HG03469 (cell line): ENCODE measurements at regions not wholly inside any gene's neighbourhood (a gene's known extent, or its start where the extent isn't known, plus 50 kb on each side); places are given as distances from the start of the nearest gene placed in this dataset.
"Not testable (repeated sequence)": the region's sequence is repeated elsewhere in the genome, so short reads cannot be mapped to it uniquely, and the experiment has no call there.

ENCODE experiments used
- ATAC-seq: cut with Tn5 transposase; IDR thresholded peaks from one replicate; pipeline ENCODE4 v1.9.1; 2021; ENCODE audit warnings: mild to moderate bottlenecking, moderate library complexity, moderate number of reproducible peaks; ENCODE audit not compliant: unreplicated experiment

DNA sequence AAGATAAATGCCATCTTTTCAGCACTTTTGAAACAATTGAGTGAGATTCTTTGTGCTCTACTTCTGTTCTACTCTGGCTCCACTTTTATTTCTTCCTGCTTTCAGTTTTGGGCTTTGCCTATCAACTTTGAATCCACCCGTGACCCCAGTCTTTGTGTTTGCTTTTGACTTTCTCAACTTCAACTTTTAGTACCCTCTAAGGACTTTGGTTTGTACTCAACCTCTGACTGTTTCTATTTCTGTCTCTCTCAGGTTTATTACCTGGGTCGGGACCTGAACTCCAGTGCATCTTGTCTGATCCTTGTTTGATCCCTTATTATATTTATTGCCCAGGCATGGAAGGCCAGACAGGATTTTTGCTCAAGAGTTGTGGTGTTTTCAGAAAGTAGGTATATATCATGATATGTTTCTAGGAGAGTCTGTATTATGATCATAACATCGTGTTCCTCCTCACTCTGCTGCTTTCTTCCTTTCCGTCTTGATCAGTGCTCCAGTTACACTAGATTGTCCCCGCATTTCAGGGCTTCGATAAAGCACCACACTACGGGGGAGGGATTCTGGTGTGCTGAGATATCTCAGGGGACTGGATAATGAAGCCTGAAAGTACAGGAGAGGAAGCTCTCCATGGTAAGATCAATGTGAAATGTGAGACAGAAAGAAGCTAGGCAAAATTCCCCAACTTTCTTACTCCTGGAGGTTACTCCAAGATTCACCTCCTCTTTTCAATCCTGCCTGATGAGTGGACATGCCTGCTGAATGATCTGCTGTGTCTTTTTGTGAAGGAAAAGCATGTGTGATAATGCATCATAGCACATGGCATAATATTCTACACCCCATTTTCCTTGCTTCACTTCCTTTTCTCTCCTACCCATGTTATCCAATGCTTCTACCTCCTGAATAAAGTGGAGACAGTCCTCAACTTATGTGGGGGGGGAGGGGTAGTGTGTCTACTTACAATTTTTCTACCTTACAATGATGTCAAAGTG lies 155.5 kb upstream of the GRIN3A start:
- no peak for ATAC-seq

DNA sequence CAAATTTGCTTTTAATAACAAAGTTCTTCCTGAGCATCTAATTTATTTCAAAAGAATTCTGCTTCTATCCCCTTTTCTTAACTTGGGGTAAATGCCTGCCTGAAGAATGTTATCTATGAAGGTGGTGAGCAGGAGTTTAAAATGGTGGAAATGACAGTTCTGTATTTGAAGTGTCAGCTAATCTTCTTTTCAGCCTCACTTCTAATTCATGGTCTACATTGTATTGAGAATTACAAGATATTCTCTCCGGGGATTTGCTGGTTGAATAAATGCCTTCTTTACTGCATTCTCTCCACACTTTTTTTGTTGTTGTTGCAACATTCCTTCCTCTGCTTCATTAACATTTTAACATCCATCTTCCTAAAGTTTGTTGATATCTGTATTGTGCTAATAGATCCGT lies 143.1 kb upstream of the GRIN3A start:
- no peak for ATAC-seq

DNA sequence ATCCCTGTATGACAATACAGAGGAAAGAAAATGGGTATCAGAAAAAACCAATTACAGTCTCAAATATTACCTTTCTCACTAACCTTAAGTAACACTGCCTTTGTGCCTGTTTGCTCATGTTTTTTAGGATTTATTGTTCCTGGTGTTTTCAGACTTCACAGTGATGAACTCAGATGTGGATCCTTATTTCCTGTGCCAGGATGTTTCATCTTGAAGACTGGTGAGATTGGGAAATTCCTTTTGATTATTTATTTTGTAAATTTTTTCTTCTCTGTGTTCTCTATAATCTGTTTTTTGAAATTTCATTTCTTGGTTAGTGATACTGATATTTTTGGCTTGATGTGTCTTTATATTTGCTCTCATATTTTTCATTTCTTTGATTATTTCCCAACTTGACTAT lies 142.4 kb upstream of the GRIN3A start:
- no peak for ATAC-seq

DNA sequence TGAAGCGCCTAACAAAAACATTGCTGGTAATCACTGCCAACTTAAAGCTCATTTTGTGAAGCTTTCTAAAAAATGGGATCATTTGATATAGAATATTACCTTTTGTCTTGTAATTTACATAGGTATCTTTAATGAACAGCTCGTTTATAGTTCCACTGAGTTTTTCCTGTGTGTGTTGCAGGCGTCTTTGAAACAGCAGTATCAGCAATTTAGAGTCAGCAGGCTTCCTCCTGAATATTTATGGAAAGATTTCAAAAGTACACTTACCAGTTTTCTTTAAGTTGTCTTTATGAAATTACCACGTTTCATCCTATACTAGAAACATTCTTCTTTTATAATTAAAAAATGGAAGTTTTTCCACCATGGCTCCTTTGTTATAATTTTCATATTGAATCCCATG lies 140.3 kb upstream of the GRIN3A start:
- no peak for ATAC-seq

DNA sequence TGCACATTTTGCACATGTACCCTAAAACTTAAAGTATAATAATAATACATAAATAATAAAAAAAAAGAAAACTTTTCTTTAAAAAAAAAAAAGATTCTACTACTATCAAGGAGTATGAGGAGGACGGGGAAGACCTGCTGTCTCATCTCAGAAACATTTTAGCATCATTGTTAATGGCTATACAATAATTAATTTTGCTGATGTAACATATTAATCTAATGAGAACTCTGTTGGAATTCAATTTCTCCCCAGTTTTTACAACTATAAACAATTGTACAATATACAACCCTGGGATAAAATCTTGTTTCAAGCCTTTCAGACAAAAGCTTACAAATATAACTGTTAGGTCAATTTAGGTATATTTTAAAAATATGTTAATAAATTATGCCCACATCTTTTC lies 139.0 kb upstream of the GRIN3A start:
- no peak for ATAC-seq

DNA sequence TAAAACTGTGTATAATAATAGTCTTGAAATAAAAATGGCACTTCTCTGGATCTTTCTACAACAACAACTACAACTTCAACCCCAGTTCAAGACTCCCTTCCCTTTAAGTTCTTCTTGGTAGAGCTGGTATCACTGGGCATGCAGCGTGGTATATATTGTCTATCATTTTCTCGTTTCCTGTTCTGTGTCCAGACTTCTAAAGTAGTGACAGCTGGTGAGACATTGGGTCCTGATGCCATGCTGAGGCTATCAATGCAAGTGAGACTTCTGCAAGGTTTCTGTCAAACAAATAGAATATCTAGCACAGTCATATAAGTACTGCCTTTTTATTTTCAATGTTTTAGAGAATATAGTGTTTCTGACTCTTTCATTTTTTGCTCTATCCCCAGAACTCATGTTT lies 123.0 kb upstream of the GRIN3A start:
- no peak for ATAC-seq

DNA sequence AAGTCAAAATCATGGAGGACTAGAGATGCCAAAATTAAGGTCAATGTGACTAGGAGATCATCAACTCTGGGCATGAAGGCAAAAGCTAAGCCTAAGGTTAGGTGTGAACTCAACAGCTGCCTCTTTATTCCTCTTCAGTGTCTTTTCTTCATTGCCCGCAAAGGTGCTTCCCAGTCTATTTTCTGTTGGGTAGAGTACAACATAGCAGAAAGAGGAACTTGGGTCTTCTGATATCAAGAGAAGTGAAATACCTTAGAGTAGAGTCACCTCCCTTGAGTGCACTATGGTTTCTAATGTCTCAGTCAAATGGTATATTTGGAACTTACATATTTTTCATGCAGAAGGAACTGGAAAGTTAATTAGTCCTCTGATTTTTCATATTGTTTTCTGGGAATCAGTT lies 122.5 kb upstream of the GRIN3A start:
- ATAC-seq = no peak

DNA sequence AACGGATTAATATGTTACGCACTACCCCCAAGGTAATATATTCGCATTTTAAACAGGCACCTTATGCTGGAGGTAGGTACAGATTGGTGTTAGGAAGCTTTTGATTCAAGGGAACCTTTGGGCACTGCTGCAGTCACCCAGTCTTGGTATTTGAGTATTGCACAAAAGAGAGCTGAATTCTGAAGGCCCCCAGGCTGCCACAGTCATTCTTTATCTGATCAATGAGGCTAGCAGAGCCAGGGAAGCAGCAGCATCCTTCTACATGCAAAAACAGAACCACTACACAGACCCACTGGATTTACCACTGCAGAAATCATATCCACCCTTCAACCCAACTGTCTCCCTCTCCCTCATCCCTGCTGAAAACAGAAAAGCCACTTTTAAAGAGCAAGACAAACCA lies 121.2 kb upstream of the GRIN3A start:
- no peak for ATAC-seq

DNA sequence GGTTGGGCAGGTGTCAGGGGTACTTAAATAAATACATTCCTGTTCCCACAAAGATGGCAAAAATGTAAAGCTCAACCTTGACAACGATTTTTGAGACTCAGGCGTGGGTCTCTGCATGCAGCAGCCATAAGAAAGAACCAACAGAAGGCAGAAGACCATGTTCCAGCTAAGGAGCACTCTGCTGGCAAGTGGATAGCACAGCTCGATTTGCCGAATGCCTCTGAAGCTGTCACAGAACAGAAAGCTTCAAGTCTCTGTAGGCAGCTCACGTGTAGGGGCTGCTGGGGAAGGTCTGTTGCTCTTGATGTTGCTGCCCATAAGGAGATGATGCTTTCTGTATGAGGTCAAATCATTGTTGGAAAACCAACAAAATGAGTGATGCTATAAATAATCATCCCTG lies 119.6 kb upstream of the GRIN3A start:
- ATAC-seq = no peak

DNA sequence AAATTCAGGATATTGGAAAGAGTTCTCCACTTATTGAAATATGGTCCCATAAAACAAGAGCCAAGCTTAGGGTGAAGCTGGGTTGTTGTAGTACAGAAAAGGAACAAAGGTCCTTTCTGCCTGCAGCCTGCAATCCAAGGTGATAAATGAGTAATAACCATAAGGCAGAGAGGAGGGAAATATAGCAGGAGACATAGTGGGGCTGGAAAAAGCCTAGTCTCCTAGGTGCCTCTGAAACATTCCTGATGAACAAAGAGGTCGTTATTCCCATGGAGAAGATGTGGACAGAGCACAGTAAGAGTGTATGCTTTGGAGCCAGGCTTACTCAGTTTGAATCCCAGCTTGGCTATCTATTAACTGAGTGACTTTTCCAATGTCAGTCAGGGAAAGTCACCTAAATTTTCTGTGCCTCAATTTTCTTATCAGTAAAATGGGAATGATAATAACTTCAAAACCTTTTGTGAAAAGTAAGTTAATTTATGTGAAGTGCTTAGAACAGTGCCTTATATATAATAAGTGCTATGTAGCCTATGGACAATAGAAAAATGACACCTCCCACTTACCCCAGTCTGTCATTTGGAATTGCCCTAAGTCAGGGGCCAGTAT lies 110.8 kb upstream of the GRIN3A start:
- no peak for ATAC-seq

DNA sequence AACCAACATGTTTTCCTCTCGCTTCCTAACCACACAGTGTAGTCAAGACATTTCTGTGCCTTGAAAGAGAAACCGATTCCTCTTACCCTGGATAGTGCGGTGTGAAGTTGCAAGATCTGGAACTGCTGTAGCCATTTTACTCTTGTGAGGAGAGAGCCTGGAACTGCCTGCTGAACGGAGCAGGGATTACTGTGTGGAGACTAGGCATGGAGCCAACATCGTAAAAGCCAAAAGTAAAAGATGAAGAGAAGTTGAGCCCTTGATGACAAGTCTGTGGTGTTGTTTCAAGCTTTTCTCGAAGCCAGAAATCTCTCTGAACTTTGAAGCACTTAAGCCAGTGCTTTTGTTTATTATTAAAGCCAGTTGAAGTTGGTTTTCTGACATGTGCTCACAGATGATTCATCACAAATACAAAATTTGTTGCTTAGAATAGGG lies 110.1 kb upstream of the GRIN3A start:
- no peak for ATAC-seq

DNA sequence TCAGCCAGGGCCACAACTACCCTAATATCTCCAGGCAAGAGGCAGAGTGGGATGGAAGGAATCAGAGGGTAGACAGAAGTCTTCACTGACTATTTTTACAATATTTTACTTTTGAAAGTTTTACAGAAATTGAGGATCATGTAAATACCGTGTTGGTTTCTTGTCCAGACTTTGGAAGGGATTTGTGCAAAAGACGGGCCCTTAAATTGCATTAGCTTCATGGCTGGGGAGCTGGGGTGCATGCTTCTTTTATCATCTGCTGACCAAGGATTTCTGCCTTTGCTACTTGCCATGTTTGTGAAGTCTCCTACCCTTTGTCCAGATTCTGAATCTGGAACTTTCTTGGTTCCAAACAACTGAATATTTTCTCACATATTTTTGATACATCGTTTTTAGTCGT lies 107.7 kb upstream of the GRIN3A start:
- ATAC-seq = no peak

DNA sequence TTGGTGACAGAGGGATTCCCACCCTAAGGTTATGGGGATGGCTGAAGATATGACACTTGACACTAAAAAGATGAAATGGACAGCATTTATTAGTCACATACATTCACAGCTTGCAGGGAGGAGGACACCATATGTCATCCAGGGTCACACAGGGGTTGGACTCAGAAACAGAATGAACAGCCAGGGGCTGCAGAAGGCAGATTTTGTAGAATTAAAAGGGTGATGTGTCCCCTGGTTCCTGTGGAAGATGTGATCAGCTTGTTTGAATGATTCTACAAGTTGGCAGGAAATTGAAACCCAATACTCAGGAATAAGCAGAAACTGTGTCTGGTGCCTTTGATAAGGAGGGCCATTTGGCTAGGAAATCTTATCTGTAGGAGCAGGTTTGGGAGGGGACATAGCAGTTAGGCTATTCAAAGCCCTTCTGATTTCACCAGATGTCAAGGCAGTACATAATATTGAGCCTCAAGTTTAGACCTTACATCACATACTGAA lies 102.3 kb upstream of the GRIN3A start:
- ATAC-seq = no peak

DNA sequence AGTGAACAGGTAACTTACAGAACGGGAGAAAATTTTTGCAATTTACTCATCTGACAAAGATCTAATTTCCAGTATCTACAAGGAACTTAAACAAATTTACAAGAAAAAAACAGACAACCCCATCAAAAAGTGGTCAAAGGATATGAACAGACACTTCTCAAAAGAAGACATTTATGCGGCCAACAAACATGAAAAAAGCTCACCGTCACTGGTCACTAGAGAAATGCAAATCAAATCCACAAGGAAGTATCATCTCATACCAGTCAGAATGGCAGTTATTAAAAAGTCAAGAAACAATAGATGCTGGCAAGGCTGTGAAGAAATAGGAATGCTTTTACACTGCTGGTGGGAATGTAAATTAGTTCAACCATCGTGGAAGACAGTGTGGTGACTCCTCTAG lies 100.5 kb upstream of the GRIN3A start:
- ATAC-seq = not testable (repeated sequence)

DNA sequence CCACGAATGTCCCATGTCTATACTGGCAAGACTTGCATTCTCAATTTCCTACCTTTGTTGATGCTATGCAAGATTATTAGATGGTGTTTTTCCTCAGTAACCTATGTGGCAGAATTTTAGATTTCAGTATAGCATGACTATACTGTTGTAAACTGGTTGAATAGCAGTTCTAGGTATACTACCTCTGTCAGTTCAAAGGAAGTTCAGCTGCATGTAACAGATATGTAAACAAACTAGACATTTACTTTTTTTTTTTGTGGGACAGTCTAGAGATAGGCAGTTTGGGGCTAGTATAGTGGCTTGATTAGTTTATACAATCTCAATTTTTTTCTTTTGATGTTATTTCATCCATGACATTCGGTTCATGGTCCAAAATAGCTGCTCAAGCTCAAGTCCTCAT lies 97.6 kb upstream of the GRIN3A start:
- no peak for ATAC-seq

DNA sequence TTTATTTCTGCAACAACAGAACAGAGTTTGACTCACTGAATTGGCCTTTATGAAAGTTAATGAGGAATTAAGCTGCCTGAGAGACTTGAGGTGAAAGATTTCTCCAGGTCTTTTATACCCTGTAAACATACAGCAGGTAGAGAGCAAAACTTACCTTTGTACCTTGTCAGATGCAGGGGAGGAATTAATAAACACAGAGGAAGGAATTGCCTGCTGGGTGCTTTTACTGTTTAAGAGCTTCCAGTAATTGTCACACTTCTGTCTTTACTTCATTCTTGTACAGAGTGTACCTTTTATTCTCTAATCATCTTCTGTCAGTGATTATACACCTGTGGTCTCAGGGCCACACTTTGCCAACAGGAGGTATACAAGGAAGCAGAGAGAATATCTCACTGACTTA lies 94.0 kb upstream of the GRIN3A start:
- ATAC-seq = no peak

DNA sequence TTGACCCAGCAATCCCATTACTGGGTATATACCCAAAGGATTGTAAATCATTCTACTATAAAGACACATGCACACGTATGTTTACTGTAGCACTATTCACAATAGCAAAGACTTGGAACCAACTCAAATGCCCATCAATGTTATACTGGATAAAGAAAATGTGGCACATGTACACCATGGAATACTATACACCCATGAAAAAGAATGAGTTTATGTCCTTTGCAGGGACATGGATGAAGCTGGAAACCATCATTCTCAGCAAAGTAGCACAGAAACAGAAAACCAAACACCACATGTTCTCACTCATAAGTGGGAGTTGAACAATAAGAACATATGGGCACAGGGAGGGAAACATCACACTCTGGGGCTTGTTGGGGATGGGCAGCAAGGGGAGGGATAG lies 83.0 kb upstream of the GRIN3A start:
- not testable (repeated sequence) for ATAC-seq

DNA sequence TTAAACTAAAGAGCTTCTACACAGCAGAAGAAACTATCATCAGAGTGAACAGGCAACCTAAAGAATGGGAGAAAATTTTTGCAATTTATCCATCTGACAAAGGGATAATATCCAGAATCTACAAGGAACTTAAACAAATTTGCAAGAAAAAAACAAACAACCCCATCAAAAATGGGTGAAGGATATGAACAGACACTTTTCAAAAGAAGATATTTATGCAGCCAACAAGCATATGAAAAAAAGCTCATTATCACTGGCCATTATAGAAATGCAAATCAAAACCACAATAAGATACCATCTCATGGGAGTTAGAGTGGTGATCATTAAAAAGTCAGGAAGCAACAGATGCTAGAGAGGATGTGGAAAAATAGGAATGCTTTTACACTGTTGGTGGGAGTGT lies 82.5 kb upstream of the GRIN3A start:
- ATAC-seq = not testable (repeated sequence)

DNA sequence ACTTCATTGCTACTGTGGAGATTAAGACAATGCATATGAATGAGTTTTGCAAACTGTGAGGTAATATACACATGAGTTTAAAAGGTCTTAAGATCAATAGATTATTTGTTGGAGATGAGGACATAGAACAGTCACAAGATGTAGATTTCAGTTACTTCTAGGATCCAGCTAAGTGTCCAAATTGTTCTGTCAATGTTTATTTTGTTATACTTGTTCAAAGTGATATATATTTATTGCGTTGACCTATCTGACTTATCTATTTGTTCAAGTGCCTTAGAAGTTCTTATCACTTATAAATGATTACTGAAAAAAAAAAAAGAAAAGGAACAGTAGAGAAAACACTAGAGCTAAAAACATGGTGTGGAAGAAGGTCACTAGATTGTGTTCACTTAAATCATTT lies 75.6 kb upstream of the GRIN3A start:
- no peak for ATAC-seq

DNA sequence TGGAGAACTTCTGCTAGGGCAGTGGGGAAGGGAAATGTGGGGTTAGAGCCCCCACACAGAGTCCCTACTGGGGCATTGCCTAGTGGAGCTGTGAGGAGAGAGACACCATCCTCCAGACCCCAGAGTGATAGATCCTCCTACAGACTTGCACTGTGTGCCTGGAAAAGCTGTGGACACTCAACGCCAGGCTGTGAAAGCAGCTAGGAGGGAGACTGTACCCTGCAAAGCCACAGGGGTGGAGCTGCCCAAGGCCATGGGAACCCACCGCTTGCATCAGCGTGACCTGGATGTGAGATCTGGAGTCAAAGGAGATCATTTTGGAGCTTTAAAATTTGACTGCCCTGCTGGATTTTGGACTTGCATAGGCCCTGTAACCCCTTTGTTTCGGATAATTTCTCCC lies 69.4 kb upstream of the GRIN3A start:
- ATAC-seq = not testable (repeated sequence)

DNA sequence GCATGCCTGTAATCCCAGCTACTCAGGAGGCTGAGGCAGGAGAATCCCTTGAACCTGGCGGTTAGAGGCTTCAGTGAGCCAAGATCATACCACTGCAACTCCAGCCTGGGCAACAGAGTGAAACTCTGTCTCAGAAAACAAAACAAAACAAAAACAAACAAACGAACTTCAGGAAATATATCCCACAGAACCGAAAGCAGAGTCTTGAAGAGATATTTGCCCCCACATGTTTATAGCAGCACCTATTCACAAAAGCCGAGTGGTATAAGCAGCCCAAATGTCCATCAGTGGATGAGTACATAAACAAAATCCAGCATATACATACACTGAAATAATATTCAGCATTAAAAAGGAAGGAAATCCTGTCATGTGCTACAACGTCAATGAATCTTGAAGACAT lies 57.6 kb upstream of the GRIN3A start:
- no peak for ATAC-seq

DNA sequence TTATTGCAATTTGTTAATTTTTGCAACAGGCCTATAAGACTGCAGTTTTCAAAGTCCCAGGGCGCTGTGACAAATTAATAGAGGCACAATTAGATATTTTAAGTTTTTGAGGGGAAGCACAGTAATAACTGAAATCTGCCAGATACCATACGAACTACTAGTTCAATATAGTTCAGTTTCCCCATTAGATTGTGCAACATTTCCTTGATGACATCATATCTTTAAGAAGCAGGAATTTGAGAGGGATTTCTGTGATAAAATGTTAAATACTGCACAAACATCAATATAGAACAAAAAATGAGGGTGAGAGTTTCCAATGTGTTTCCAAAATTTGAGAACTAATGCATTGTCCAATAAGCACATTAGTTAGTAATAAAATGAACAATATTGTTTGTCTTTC lies 56.7 kb upstream of the GRIN3A start:
- ATAC-seq = no peak
